Astrocyte (in vitro differentiated cells and primary cell): ENCODE measurements at regions not wholly inside any gene's neighbourhood (a gene's known extent, or its start where the extent isn't known, plus 50 kb on each side); places are given as distances from the start of the nearest gene placed in this dataset.

ENCODE experiments used
- DNase-seq: peaks from one replicate; pipeline ENCODE4 v3.0.0-alpha.2; 2010; ENCODE audit warnings: low read depth
- FAIRE-seq: peaks from 2 replicates; lab custom pipeline; 2011; peaks lifted over from hg19 to GRCh38; lab: Jason Lieb, UNC
- H2AFZ ChIP-seq: 2 replicates; pipeline ENCODE4 v1.6.0; 2012; ENCODE audit warnings: low read depth, low read length, inconsistent platforms
- H3K27ac ChIP-seq: 2 replicates; pipeline ENCODE4 v1.5.1; 2011; ENCODE audit warnings: low read depth, low read length, inconsistent platforms
- H3K27me3 ChIP-seq: 2 replicates; pipeline ENCODE4 v1.6.0; 2011; ENCODE audit warnings: low read length, inconsistent platforms; ENCODE audit not compliant: insufficient read depth
- H3K36me3 ChIP-seq: 2 replicates; pipeline ENCODE4 v1.5.1; 2011; ENCODE audit warnings: low read length, inconsistent platforms; ENCODE audit not compliant: insufficient read depth
- H3K4me1 ChIP-seq: 2 replicates; pipeline ENCODE4 v1.5.1; 2011; ENCODE audit warnings: low read length, inconsistent platforms; ENCODE audit not compliant: insufficient read depth
- H3K4me2 ChIP-seq: 2 replicates; pipeline ENCODE4 v1.6.0; 2012; ENCODE audit warnings: low read length, inconsistent platforms
- H3K4me3 ChIP-seq: 2 replicates; pipeline ENCODE4 v1.5.1; 2011; ENCODE audit warnings: low read depth, mild to moderate bottlenecking, low read length, inconsistent platforms; ENCODE audit not compliant: insufficient read depth
- H3K79me2 ChIP-seq: 2 replicates; pipeline ENCODE4 v1.6.0; 2012; ENCODE audit warnings: mild to moderate bottlenecking, low read length, inconsistent platforms; ENCODE audit not compliant: insufficient read depth
- H3K9ac ChIP-seq: 2 replicates; pipeline ENCODE4 v1.6.0; 2012; ENCODE audit warnings: mild to moderate bottlenecking, low read length, inconsistent platforms
- H3K9me3 ChIP-seq: 2 replicates; pipeline ENCODE4 v1.5.1; 2012; ENCODE audit warnings: low read depth, mild to moderate bottlenecking, low read length, inconsistent platforms; ENCODE audit not compliant: insufficient read depth
- H4K20me1 ChIP-seq: 2 replicates; pipeline ENCODE4 v1.6.0; 2012; ENCODE audit warnings: low read length, inconsistent platforms; ENCODE audit not compliant: insufficient read depth
- H3K27ac Mint-ChIP-seq: one replicate; pipeline ENCODE4 v1.8.0; 2021; ENCODE audit warnings: mild to moderate bottlenecking, mixed read lengths; ENCODE audit not compliant: unreplicated experiment
- H3K27me3 Mint-ChIP-seq: one replicate; pipeline ENCODE4 v1.8.0; 2021; ENCODE audit warnings: low read depth, mixed read lengths; ENCODE audit not compliant: unreplicated experiment
- H3K36me3 Mint-ChIP-seq: one replicate; pipeline ENCODE4 v1.8.0; 2021; ENCODE audit warnings: low read depth, mixed read lengths; ENCODE audit not compliant: unreplicated experiment
- H3K4me1 Mint-ChIP-seq: one replicate; pipeline ENCODE4 v1.8.0; 2021; ENCODE audit warnings: low read depth, mixed read lengths; ENCODE audit not compliant: unreplicated experiment
- H3K4me3 Mint-ChIP-seq: one replicate; pipeline ENCODE4 v1.8.0; 2021; ENCODE audit warnings: mild to moderate bottlenecking, moderate library complexity, mixed read lengths; ENCODE audit not compliant: unreplicated experiment
- H3K9me3 Mint-ChIP-seq: one replicate; pipeline ENCODE4 v1.8.0; 2021; ENCODE audit warnings: mild to moderate bottlenecking, mixed read lengths; ENCODE audit not compliant: unreplicated experiment
- EZH2 ChIP-seq: IDR thresholded peaks from 2 replicates; pipeline ENCODE4 v1.6.1; 2012; ENCODE audit warnings: mild to moderate bottlenecking, low read length, inconsistent platforms; ENCODE audit not compliant: insufficient read depth
- TF ChIP-seq, protein P1 (sequence below): IDR thresholded peaks from 2 replicates; pipeline ENCODE4 v1.5.1; 2011; ENCODE audit warnings: low read depth, mild to moderate bottlenecking, inconsistent platforms, low read length, moderate library complexity; ENCODE audit not compliant: insufficient read depth

GRCh38 chr11:92512204-92512569, 287.6 kb downstream of the FAT3 start:
- H3K79me2 ChIP-seq: no peaks in the 10 kb centered on the region
- no peak overlapping the region for H3K4me3 ChIP-seq
- H3K36me3 ChIP-seq: no peaks in the 10 kb centered on the region
- H3K4me1 ChIP-seq: no peaks in the 10 kb centered on the region
- no peaks in the 10 kb centered on the region for H3K9me3 ChIP-seq
- DNase-seq: no peak
- TF ChIP-seq EZH2: no peak
- TF ChIP-seq, protein P1, sequence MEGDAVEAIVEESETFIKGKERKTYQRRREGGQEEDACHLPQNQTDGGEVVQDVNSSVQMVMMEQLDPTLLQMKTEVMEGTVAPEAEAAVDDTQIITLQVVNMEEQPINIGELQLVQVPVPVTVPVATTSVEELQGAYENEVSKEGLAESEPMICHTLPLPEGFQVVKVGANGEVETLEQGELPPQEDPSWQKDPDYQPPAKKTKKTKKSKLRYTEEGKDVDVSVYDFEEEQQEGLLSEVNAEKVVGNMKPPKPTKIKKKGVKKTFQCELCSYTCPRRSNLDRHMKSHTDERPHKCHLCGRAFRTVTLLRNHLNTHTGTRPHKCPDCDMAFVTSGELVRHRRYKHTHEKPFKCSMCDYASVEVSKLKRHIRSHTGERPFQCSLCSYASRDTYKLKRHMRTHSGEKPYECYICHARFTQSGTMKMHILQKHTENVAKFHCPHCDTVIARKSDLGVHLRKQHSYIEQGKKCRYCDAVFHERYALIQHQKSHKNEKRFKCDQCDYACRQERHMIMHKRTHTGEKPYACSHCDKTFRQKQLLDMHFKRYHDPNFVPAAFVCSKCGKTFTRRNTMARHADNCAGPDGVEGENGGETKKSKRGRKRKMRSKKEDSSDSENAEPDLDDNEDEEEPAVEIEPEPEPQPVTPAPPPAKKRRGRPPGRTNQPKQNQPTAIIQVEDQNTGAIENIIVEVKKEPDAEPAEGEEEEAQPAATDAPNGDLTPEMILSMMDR: no peak
- H3K4me1 Mint-ChIP-seq: peaks cover 4% of the 10 kb centered on the region
- no peak overlapping the region for H3K27ac ChIP-seq
- H3K27me3 ChIP-seq: no peaks in the 10 kb centered on the region
- FAIRE-seq: no peak
- H3K9ac ChIP-seq: no peak overlapping the region
- H3K36me3 Mint-ChIP-seq: no peaks in the 10 kb centered on the region
- H3K27ac Mint-ChIP-seq: no peak overlapping the region
- no peak overlapping the region for H3K4me3 Mint-ChIP-seq
- no peaks in the 10 kb centered on the region for H4K20me1 ChIP-seq
- peaks cover 4% of the 10 kb centered on the region for H3K9me3 Mint-ChIP-seq
- no peak overlapping the region for H3K4me2 ChIP-seq
- no peaks in the 10 kb centered on the region for H3K27me3 Mint-ChIP-seq
- no peak overlapping the region for H2AFZ ChIP-seq

GRCh38 chr11:92523611-92524010, 299.0 kb downstream of the FAT3 start:
- no peak overlapping the region for H3K4me2 ChIP-seq
- H3K4me3 Mint-ChIP-seq: no peak overlapping the region
- H3K27ac ChIP-seq: no peak overlapping the region
- no peaks in the 10 kb centered on the region for H3K79me2 ChIP-seq
- H3K36me3 ChIP-seq: no peaks in the 10 kb centered on the region
- no peak overlapping the region for H3K9ac ChIP-seq
- H4K20me1 ChIP-seq: no peaks in the 10 kb centered on the region
- no peaks in the 10 kb centered on the region for H3K4me1 ChIP-seq
- FAIRE-seq: no peak
- no peak overlapping the region for H2AFZ ChIP-seq
- H3K27ac Mint-ChIP-seq: no peak overlapping the region
- TF ChIP-seq EZH2: no peak
- TF ChIP-seq, protein P1: no peak
- peaks cover 2% of the 10 kb centered on the region for H3K36me3 Mint-ChIP-seq
- H3K27me3 Mint-ChIP-seq: no peaks in the 10 kb centered on the region
- H3K4me3 ChIP-seq: no peak overlapping the region
- no peaks in the 10 kb centered on the region for H3K9me3 Mint-ChIP-seq
- no peak for DNase-seq
- no peaks in the 10 kb centered on the region for H3K27me3 ChIP-seq
- no peaks in the 10 kb centered on the region for H3K9me3 ChIP-seq
- H3K4me1 Mint-ChIP-seq: peaks cover 10% of the 10 kb centered on the region

- H3K9ac ChIP-seq: no peak overlapping the region
- Mint-ChIP-seq H3K9me3 (no peaks in the 10 kb centered on the region), H3K4me3 (no peak overlapping the region), H3K4me1 (peaks cover 10% of the 10 kb centered on the region), H3K27ac (no peak overlapping the region), H3K27me3 (no peaks in the 10 kb centered on the region), H3K36me3 (peaks cover 2% of the 10 kb centered on the region)
- no peak overlapping the region for H3K4me2 ChIP-seq
- no peak for TF ChIP-seq EZH2
- TF ChIP-seq, protein P1: no peak
- H3K4me1 ChIP-seq: no peaks in the 10 kb centered on the region
- no peaks in the 10 kb centered on the region for H3K79me2 ChIP-seq
- no peak overlapping the region for H3K27ac ChIP-seq
- no peaks in the 10 kb centered on the region for H3K36me3 ChIP-seq
- no peaks in the 10 kb centered on the region for H3K27me3 ChIP-seq
- no peak overlapping the region for H3K4me3 ChIP-seq
- no peak for DNase-seq
- H2AFZ ChIP-seq: no peak overlapping the region
- no peak for FAIRE-seq
- no peaks in the 10 kb centered on the region for H4K20me1 ChIP-seq
- no peaks in the 10 kb centered on the region for H3K9me3 ChIP-seq
Measured at GRCh38 chr11:92524542-92524941, 299.9 kb downstream of the FAT3 start.
